ENCODE measurements at regions not wholly inside any gene's neighbourhood (a gene's known extent, or its start where the extent isn't known, plus 50 kb on each side); places are given as distances from the start of the nearest gene placed in this dataset.
A peak's percentile ranks its signal among the peaks of the same experiment; 100 is the strongest.
"Not testable (repeated sequence)": the region's sequence is repeated elsewhere in the genome, so short reads cannot be mapped to it uniquely, and the experiment has no call there.

DNA sequence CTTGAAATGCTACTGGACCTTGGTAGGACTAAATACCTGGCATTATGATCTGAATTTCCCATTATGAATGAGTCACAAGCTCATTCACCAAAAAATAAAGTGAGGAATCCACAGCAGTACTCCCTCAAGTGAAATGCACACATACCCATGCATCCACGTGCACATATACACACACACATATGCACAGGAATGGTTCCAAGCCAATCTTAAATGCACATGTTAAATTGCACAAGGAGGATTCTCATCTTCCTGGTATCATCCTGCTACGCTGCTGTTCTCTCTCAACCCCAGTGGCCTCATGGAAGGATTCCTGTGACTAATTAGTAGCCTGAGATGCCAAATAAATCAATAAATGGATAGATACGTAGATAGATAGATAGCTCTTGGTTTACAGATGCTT lies 132.1 kb upstream of the KLF12 start:
- no peak for DNase-seq

GRCh38 chr13:74264333-74264732 lies 130.1 kb upstream of the KLF12 start:
- DNase-seq, result no peak

- not testable (repeated sequence) for DNase-seq
Observed at GRCh38 chr13:74260420-74260819, 126.2 kb upstream of the KLF12 start.

DNA sequence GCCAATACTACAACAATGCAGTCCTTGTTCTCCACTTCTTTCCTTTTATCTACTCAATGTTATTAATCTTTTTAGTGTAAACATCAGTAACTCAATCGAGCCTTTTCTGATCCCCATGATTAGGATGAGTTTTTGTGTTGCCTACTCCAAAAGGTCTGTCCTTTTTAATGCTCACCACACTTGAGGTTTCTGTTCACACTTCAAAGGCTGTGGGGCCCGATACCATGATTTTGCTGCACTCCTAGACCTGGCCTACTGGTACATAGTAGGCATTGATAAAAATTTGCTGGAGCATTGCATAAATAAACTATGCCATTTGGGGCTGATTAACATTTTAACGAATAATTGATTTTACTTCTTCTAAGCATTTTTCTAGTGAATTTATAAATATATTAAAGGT lies 125.4 kb upstream of the KLF12 start:
- DNase-seq, result no peak

DNA sequence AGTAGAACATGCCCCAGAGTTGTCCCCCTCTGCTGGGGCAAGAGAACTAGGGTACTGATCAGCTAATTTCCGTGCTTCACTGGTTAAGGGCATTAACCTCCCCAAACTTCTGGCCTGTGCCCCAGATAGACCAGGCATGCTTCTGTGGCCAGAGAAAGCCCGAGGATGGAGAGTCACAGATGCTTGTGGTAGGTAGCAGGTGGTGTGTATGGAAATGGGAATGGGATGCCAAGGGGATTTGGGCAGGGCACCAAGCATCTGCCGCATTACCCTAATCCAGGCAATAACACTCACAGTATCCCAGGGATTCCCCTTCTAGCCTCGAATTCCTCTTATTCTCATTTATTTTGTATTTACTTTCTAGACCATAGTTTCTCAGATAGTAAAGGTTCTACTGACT lies 124.8 kb upstream of the KLF12 start:
- peak; percentile 50 for DNase-seq

GRCh38 chr13:74256969-74257368 lies 122.8 kb upstream of the KLF12 start:
- DNase-seq, result no peak

GRCh38 chr13:74253161-74253560 lies 119.0 kb upstream of the KLF12 start:
- DNase-seq, result no peak

GRCh38 chr13:74251778-74252519 lies 117.7 kb upstream of the KLF12 start:
- no peak for DNase-seq

- no peak for DNase-seq
Observed at GRCh38 chr13:74250738-74251190, 116.6 kb upstream of the KLF12 start.

GRCh38 chr13:74248477-74248876 lies 114.3 kb upstream of the KLF12 start:
- DNase-seq, result no peak

- peak; percentile 42 for DNase-seq
Observed at GRCh38 chr13:74246487-74246886, 112.3 kb upstream of the KLF12 start.

DNA sequence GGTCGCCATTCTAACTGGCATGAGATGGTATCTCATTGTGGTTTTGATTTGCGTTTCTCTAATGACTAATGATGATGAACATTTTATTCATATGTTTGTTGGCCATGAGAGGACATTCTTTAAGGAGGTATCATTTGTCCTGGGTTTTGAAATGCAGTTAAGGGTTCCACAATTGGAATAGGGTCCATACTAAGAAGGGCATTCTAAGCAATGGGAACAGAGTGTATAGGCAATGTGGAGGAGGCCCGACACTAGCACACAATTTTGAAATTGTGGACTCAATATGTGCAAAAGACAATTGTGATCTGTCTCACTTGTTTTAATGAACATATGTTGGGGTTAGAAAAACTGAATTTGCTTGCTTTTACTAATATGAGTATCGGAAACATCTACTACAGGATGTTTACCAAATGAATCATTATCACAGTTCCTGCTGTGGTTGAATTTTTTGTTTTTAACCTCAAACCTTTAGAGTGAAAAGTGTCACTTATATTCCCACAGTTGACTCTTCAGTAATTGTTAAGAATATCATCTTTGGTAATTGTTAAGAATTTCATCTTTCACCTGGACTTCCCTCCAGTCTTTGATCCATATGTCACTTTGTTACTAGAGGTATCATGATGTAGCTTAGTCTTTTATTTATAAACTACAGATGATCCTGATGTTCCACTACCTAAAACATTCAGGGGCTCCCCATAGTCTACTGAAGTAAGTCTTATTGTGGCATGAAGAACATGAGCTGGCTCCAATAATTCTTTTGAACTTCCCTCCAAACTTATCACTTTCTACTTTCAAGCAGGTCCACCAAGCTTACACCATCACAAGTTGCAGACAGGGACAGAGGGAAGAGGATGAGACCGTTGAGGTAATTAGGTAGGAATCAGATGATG lies 109.7 kb upstream of the KLF12 start:
- DNase-seq, result no peak

DNA sequence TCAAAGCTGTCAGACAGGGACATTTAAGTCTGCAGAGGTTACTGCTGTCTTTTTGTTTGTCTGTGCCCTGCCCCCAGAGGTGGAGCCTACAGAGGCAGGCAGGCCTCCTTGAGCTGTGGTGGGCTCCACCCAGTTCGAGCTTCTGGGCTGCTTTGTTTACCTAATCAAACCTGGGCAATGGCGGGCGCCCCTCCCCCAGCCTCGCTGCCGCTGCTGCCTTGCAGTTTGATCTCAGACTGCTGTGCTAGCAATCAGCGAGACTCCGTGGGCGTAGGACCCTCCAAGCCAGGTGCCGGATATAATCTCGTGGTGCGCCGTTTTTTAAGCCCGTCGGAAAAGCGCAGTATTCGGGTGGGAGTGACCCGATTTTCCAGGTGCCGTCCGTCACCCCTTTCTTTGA lies 107.1 kb upstream of the KLF12 start:
- not testable (repeated sequence) for DNase-seq

GRCh38 chr13:74230984-74231501 lies 96.8 kb upstream of the KLF12 start:
- DNase-seq, result no peak

GRCh38 chr13:74229242-74229641 lies 95.0 kb upstream of the KLF12 start:
- DNase-seq, result no peak

GRCh38 chr13:74227476-74228158 lies 93.4 kb upstream of the KLF12 start:
- DNase-seq, result no peak

DNA sequence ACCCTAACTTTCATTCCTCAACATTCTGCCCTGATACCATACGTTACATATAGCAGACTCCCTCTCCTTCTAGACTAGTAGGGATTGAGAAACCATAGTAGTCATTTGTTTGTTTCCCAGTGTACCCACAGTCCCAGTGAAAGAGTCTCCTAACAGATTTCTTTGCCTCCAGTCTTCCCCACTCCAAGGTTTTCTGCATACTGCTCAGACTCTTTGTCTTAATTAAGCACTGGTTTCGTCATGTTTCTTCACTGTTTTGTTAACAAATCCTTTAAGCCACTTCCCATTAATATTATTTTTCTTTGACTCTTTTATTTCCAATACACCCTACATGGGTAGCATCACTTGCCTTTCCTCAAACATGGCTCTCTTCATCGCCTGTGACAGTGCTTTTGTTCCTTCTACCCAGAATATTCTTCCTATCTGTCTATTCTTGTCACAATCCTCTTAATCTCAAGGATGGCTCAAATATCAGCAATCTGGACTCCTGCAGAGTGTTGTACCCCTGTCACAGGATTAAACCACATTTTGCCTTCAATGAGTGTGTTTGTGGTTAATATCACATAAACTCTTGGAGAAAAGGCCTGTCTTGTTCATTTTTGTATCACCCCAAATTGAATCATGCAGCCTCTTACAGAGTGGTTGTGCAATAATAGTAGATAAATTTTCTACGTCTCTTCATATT lies 92.7 kb upstream of the KLF12 start:
- DNase-seq, result no peak

DNA sequence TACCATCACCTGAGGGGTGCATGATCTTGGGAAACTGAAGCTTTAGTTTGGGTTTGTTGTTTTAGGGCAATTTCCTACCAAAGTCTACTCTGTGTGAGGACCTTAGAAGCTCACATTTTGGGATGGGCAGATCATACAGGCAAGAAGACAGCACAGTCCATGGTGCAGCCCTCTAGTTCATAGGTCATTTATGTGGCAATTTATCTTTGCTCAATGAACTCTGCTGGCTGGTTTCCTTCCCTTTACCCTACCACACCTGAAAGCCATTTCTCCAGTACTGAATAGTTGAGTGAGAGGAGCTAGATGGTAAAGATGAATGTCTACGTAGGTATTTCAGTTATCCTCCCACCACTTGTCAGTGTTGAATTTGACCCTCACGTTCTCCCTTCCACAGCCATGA lies 87.5 kb upstream of the KLF12 start:
- no peak for DNase-seq

DNA sequence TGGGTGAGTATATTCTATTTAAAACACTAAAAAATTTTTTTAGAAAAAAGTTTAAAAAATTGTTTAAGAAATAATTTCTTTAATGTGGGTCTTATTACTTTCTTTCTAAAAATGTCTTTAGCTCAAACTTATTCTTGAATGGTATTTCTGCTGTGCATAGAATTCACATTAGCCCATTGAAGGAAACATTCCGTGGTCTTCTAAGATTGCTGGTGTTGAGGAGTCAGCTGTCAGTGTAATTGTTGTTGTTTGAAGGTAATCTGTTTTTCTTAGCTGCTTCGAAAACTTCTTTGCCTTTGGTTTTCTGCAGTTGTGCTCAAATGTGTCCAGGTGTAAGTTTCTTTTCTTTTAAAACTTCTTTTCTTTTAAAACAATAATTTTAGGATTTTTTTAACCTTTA lies 85.4 kb upstream of the KLF12 start:
- no peak for DNase-seq

GRCh38 chr13:74218291-74218690 lies 84.1 kb upstream of the KLF12 start:
- no peak for DNase-seq

- no peak for DNase-seq
Observed at GRCh38 chr13:74217811-74218210, 83.6 kb upstream of the KLF12 start.

DNA sequence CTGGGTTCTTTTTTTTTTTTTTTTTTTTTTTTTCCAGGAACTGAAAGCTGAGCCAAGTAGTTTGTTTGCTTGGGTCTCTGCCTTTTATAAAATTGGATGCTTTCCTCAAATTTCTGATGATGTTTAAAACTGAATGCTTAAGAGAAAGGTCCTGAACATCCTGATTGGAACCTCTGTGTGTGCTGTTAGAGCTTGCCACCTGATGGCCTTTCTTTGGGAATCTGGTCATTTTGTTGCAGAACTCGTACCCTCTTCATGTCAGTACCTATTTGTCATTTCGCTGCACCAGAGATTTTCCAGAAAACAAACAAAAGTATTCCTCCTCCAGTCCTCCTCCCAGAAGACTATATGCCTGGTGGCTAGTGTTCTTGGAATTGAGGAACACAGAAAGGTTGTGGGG lies 81.2 kb upstream of the KLF12 start:
- no peak for DNase-seq

DNA sequence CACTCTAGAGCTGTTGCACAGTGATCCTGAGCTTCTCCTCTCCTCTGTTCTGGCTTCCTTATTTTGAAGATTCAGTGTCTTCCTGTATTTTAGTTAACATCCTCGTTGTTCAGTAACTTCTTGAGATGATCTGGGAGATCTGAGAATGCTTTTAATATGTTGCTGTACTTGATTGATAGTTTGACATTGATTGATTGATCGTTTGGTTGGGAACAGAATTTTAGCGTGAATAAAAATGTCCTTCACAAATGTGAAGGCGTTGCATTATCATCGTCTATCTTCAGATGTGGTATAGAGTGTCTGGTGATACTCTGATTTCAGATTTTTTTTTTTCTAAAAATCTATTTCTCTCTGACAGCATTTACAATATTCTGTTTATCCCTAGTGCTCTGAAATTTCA lies 80.1 kb upstream of the KLF12 start:
- DNase-seq, result no peak
